ENCODE measurements at regions not wholly inside any gene's neighbourhood (a gene's known extent, or its start where the extent isn't known, plus 50 kb on each side); places are given as distances from the start of the nearest gene placed in this dataset.

DNA sequence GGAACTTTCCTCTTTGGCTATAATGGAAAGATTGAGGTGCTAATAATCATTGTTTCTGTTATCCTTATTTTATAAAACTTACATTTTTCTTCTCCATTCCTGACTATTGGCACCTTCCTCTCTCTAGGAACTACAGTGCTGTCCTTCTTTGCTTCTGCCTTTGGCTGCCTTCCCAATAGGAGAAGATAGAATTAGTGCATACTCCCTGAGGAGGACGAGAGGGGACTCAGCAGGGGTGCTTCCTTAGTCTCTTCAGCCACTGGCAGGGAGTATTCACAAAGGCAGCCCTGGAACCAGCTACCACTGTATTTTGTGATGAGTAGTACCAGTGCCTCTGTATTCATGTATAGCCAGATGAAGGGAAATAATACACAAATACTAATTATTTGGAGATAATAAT is 208.5 kb downstream of the FOXG1 start:
- TF ChIP-seq, protein P1, sequence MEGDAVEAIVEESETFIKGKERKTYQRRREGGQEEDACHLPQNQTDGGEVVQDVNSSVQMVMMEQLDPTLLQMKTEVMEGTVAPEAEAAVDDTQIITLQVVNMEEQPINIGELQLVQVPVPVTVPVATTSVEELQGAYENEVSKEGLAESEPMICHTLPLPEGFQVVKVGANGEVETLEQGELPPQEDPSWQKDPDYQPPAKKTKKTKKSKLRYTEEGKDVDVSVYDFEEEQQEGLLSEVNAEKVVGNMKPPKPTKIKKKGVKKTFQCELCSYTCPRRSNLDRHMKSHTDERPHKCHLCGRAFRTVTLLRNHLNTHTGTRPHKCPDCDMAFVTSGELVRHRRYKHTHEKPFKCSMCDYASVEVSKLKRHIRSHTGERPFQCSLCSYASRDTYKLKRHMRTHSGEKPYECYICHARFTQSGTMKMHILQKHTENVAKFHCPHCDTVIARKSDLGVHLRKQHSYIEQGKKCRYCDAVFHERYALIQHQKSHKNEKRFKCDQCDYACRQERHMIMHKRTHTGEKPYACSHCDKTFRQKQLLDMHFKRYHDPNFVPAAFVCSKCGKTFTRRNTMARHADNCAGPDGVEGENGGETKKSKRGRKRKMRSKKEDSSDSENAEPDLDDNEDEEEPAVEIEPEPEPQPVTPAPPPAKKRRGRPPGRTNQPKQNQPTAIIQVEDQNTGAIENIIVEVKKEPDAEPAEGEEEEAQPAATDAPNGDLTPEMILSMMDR (IDR thresholded peaks at IDR 0.05) = no peak
- TF ChIP-seq POLR2A (IDR thresholded peaks at IDR 0.05) = no peak
